Body of pancreas (tissue), 4 donors: ENCODE measurements at regions not wholly inside any gene's neighbourhood (a gene's known extent, or its start where the extent isn't known, plus 50 kb on each side); places are given as distances from the start of the nearest gene placed in this dataset.

Experiments
- ATAC-seq: fragments of 150-250 bp; one replicate; pipeline ENCODE4 v1.9.1; 2016
- DNase-seq, 4 donors: peaks; one replicate each; pipeline ENCODE4 v3.0.0-alpha.2; 2019
- H3K27ac ChIP-seq, 4 donors: fragments of 200-600 bp; sonication (generic); 1 replicate in 3 of 4; 2 replicates in 1 of 4; pipeline versions ENCODE4 v1.5.1 to v1.6.1; 2016 to 2019; ENCODE audit warnings: mild to moderate bottlenecking in 1 of 4, mixed read lengths in 1 of 4, moderate library complexity in 1 of 4
- H3K27me3 ChIP-seq, 2 donors: fragments of 200-600 bp; sonication (generic); one replicate each; pipeline ENCODE4 v1.6.0; 2016; ENCODE audit warnings: mild to moderate bottlenecking in 1 of 2
- H3K36me3 ChIP-seq, 2 donors: fragments of 200-600 bp; sonication (generic); replicated peaks in 1 of 2; 2 replicates each; pipeline ENCODE4 v1.5.1; 2016; ENCODE audit warnings: low read depth in 2 of 2; ENCODE audit not compliant: insufficient read depth in 1 of 2
- H3K4me1 ChIP-seq: fragments of 200-600 bp; sonication (generic); one replicate; pipeline ENCODE4 v1.6.0; 2016
- H3K4me3 ChIP-seq, 2 donors: fragments of 200-600 bp; sonication (generic); 1 replicate in 1 of 2; 2 replicates in 1 of 2; pipeline ENCODE4 v1.5.1; 2016 to 2019
- H3K9me3 ChIP-seq, 3 donors: fragments of 200-600 bp; sonication (generic); 1 replicate in 2 of 3; 2 replicates in 1 of 3; pipeline ENCODE4 v1.5.1; 2016
- CTCF ChIP-seq, 7 experiments: fragments of 450-650 bp in 4 of 7; fragments of 200-600 bp in 3 of 7; sonication (generic) in 3 of 7; IDR thresholded peaks; one replicate each; pipeline ENCODE4 v1.5.1; 2016 to 2019; ENCODE audit warnings: antibody characterized with exemption in 7 of 7
- POLR2A ChIP-seq, 3 donors: fragments of 450-650 bp; IDR thresholded peaks; one replicate each; pipeline ENCODE4 v1.6.1; 2016; ENCODE audit warnings: antibody characterized with exemption in 3 of 3, mild to moderate bottlenecking in 2 of 3
- WGBS, 2 donors: methylation state at CpG; one replicate each; pipeline ENCODE4 v1.1.5; 2017; 5-methylcytosine and 5-hydroxymethylcytosine counted together
- intact Hi-C: fragments of 100-400 bp; cut with DNase I; formaldehyde crosslinking; loops from one replicate; pipeline ENCODE4 v1.15.1; 2023

- Histone ChIP-seq H3K9me3 (no peaks in the 10 kb centered on the region), H3K4me1 (no peaks in the 10 kb centered on the region), H3K27me3 (no peaks in the 10 kb centered on the region), H3K36me3 (no peaks in the 10 kb centered on the region), H3K27ac (no peak overlapping the region), H3K4me3 (no peak overlapping the region)
- no peak for ATAC-seq
- 77 to 83% methylated on average over 9 of the region's 9 CpGs for WGBS, 2 donors
- intact Hi-C loops, result no loop called here
- DNase-seq, result no peak
- TF ChIP-seq POLR2A (IDR thresholded peaks at IDR 0.05) (no peak), CTCF (IDR thresholded peaks at IDR 0.05) (no peak)
Observed at GRCh38 chr1:178651742-178652141, 73.3 kb upstream of the RALGPS2 start.

GRCh38 chr1:178652506-178653490, 72.2 kb upstream of the RALGPS2 start:
- ATAC-seq, result no peak
- TF ChIP-seq CTCF (IDR thresholded peaks at IDR 0.05) (no peak), POLR2A (IDR thresholded peaks at IDR 0.05) (no peak)
- Histone ChIP-seq H3K27ac (no peak overlapping the region), H3K9me3 (no peaks in the 10 kb centered on the region), H3K27me3 (no peaks in the 10 kb centered on the region), H3K36me3 (no peaks in the 10 kb centered on the region), H3K4me3 (no peak overlapping the region), H3K4me1 (no peaks in the 10 kb centered on the region)
- 86 to 92% methylated on average over 8 of the region's 8 CpGs for WGBS, 2 donors
- no peak for DNase-seq
- intact Hi-C loops, result no loop called here

GRCh38 chr1:178659789-178660208, 65.2 kb upstream of the RALGPS2 start:
- Histone ChIP-seq H3K9me3 (no peaks in the 10 kb centered on the region), H3K36me3 (no peaks in the 10 kb centered on the region), H3K4me3 (no peak overlapping the region), H3K27me3 (no peaks in the 10 kb centered on the region), H3K27ac (no peak overlapping the region), H3K4me1 (no peaks in the 10 kb centered on the region)
- intact Hi-C loops, result no loop called here
- no peak for TF ChIP-seq CTCF (IDR thresholded peaks at IDR 0.05)
- TF ChIP-seq POLR2A (IDR thresholded peaks at IDR 0.05), result no peak
- ATAC-seq (no peak), DNase-seq (no peak)
- WGBS, 2 donors, result 67 to 88% methylated on average over 4 of the region's 4 CpGs

GRCh38 chr1:178660461-178660860, 64.6 kb upstream of the RALGPS2 start:
- TF ChIP-seq POLR2A (IDR thresholded peaks at IDR 0.05) (no peak), CTCF (IDR thresholded peaks at IDR 0.05) (no peak)
- Histone ChIP-seq H3K36me3 (no peaks in the 10 kb centered on the region), H3K4me3 (no peak overlapping the region), H3K4me1 (no peaks in the 10 kb centered on the region), H3K27me3 (no peaks in the 10 kb centered on the region), H3K9me3 (no peaks in the 10 kb centered on the region), H3K27ac (no peak overlapping the region)
- DNase-seq (no peak), ATAC-seq (no peak)
- WGBS, 2 donors, result 91 to 92% methylated on average over 1 of the region's 1 CpG
- intact Hi-C loops, result no loop called here

GRCh38 chr1:178664278-178664677, 60.8 kb upstream of the RALGPS2 start:
- no peak overlapping the region for H3K27ac ChIP-seq

More at GRCh38 chr1:178664278-178664677, 60.8 kb upstream of the RALGPS2 start:
- ATAC-seq (no peak), DNase-seq (no peak)
- Histone ChIP-seq H3K9me3 (no peaks in the 10 kb centered on the region), H3K4me3 (no peak overlapping the region), H3K27me3 (no peaks in the 10 kb centered on the region), H3K36me3 (no peaks in the 10 kb centered on the region), H3K4me1 (no peaks in the 10 kb centered on the region)
- intact Hi-C loops, result no loop called here
- WGBS, 2 donors, result 80 to 82% methylated on average over 5 of the region's 5 CpGs
- no peak for TF ChIP-seq CTCF (IDR thresholded peaks at IDR 0.05)
- TF ChIP-seq POLR2A (IDR thresholded peaks at IDR 0.05), result no peak
